AML-193 (cell line): ENCODE measurements at regions not wholly inside any gene's neighbourhood (a gene's known extent, or its start where the extent isn't known, plus 50 kb on each side); places are given as distances from the start of the nearest gene placed in this dataset.

Experiments
- DNase-seq, 2 experiments: peaks; one replicate each; lab custom pipeline; 2025; lab: John Stamatoyannopoulos, UW

GRCh38 chr2:222797261-222797660 lies 63.6 kb upstream of the ACSL3 start:
- DNase-seq, result peak; percentile 47 to 60

- DNase-seq, result peak in 1 of 2 experiments; percentile 13
Measured at GRCh38 chr2:222797871-222798270, 63.0 kb upstream of the ACSL3 start.

GRCh38 chr2:222798528-222798927 lies 62.3 kb upstream of the ACSL3 start:
- no peak for DNase-seq

GRCh38 chr2:222799262-222799918 lies 61.4 kb upstream of the ACSL3 start:
- DNase-seq, result no peak

DNA sequence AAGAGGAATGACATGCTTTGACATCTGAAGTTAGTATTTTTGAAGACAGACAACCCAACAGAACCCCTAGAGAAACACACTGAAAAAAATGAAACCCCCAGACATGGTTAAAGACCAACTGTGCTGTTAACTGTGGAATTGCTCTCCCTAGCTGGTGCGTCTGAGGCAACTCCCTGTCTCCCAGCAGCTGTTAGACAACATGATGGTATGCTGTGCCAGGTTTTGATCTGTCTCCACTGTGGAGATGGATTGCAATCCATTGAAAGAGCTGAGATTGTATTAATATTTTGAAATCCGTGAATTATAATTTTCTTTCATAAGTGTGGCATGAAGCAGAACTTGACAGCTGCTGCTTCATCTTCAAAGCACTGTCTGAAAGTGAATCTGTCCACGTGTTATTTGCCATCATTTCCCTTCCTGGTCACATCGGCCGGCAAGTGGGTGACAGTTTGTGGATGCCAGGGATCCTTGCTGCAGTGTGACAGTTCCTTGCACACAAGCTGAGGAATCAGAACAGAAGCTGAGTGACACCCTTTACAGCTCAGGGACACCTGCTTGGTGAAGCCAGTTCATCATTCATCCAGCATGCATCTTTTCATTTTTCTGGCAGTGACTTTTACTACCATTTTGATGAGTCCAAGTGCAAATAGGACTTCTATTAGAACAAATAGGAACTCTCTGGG lies 58.2 kb upstream of the ACSL3 start:
- DNase-seq, result no peak

GRCh38 chr2:222804351-222804750 lies 56.5 kb upstream of the ACSL3 start:
- DNase-seq, result no peak

DNA sequence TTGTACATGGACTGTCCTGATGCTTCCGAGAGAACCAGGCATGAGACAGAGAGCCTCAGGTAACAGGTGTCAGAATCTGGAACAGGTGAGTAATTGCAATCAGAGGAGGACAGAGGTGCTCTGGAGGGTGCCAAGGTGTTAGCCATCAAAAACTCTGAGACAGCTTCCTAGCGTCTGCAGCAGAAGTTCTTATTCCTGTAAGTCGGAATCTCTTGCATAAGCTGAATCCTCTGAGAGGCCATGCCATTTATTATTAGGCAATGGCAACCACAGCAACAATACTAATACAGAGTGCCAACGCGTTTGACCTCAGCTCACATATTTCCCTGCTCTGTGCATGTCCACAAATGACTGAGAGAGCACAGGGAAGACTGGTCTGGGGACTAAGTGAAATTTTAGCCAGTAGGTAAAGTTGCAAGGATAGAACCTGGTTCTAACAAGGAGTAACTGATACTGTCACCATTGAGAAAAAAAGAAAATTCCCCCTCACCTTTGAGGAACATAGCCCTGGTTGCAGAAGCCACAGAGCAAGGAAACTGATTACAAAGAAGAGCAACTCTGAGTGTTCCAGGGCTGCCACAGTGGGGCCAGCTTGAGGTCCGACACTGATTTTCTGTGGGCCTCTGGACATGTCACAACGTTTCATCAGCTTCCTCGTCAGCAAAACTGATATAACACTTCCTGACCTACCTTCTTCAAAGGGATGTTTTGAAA lies 55.1 kb upstream of the ACSL3 start:
- DNase-seq, result no peak

DNA sequence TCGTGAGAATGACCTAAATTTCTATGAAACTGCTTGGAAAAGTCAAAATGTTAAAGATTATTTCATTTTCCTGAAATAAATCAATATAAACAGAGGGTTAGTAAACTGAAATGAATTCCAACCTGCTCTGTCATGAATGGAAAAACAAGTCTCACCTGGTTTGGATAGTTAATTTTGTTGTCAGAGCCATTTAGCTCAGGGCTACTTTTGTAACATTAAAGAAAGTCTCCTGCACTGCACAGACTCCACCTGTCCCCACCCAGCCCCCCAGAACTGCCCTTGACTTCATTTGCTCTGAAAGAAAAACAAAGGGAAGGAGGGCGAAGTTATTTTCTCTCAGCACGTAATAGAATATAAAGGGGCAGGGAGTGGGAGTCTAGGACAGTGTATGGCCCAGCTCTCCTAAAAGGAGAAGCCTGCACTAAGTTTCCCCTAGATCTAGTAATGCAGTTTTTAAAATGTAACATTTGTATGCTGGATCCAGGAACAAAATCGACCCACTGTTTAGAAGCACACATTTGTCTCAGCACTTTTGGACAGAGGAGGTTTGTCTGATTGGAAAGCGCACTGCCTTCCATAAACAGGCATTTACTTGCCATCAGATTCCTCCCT lies 54.2 kb upstream of the ACSL3 start:
- no peak for DNase-seq

GRCh38 chr2:222807431-222807830 lies 53.4 kb upstream of the ACSL3 start:
- DNase-seq, result no peak

- DNase-seq, result no peak
Measured at GRCh38 chr2:222809582-222809981, 51.3 kb upstream of the ACSL3 start.

- no peak for DNase-seq
Measured at GRCh38 chr2:222810044-222810443, 50.8 kb upstream of the ACSL3 start.
